OCI-LY7 (cell line): ENCODE measurements at regions not wholly inside any gene's neighbourhood (a gene's known extent, or its start where the extent isn't known, plus 50 kb on each side); places are given as distances from the start of the nearest gene placed in this dataset.

ENCODE experiments used
- BruUV-seq: library from RNA; stranded (reverse); fragments of 400-500 nt; replicated peaks from 2 replicates; lab custom pipeline; 2021; lab: Mats Ljungman, UMichigan
- CTCF ChIA-PET: fragments of 300-600 bp; sonication (Branson Sonifier 250); formaldehyde crosslinking; loops from one replicate; lab custom pipeline; 2022; ENCODE audit warnings: antibody characterized with exemption; ENCODE audit not compliant: unreplicated experiment; lab: Charles Lee
- POLR2A ChIA-PET: fragments of 300-600 bp; sonication (Branson Sonifier 250); formaldehyde crosslinking; loops from one replicate; lab custom pipeline; 2022; ENCODE audit warnings: antibody characterized with exemption; lab: Charles Lee
- DNase-seq: peaks from one replicate; pipeline ENCODE4 v3.0.0-alpha.2; 2015; ENCODE audit warnings: low spot score
- H2AFZ ChIP-seq: fragments of 200-600 bp; sonication (generic), shearing (Covaris generic); 2 replicates; pipeline ENCODE4 v1.6.1; 2014; ENCODE audit warnings: mild to moderate bottlenecking, antibody characterized with exemption, low read length, moderate library complexity
- H3K27ac ChIP-seq: fragments of 200-600 bp; sonication (generic); 2 replicates; pipeline ENCODE4 v1.5.1; 2014; ENCODE audit warnings: mixed run types, low read depth, mild to moderate bottlenecking, moderate library complexity, low read length, inconsistent platforms; ENCODE audit not compliant: poor library complexity, severe bottlenecking
- H3K36me3 ChIP-seq: fragments of 200-600 bp; sonication (generic); 2 replicates; pipeline ENCODE4 v1.6.1; 2014; ENCODE audit warnings: mild to moderate bottlenecking, antibody characterized with exemption, low read length, moderate library complexity, mixed read lengths; ENCODE audit not compliant: insufficient read depth
- H3K4me1 ChIP-seq: fragments of 200-600 bp; sonication (generic); 2 replicates; pipeline ENCODE4 v1.5.1; 2014; ENCODE audit warnings: mild to moderate bottlenecking, low read length; ENCODE audit not compliant: insufficient read depth, poor library complexity, severe bottlenecking
- H3K4me2 ChIP-seq: fragments of 200-600 bp; sonication (generic); 2 replicates; pipeline ENCODE4 v1.6.1; 2014; ENCODE audit warnings: mild to moderate bottlenecking, low read length
- H3K4me3 ChIP-seq: fragments of 200-600 bp; sonication (generic); 2 replicates; pipeline ENCODE4 v1.5.1; 2014; ENCODE audit warnings: mild to moderate bottlenecking, low read depth, low read length; ENCODE audit not compliant: poor library complexity, severe bottlenecking
- H3K79me2 ChIP-seq: fragments of 200-600 bp; sonication (generic); 2 replicates; pipeline ENCODE4 v1.6.1; 2016; ENCODE audit warnings: low read depth, mild to moderate bottlenecking, low read length, moderate library complexity, mixed read lengths; ENCODE audit not compliant: insufficient read depth
- H3K9me2 ChIP-seq: fragments of 200-600 bp; sonication (generic); 2 replicates; pipeline ENCODE4 v1.6.1; 2016; ENCODE audit warnings: mild to moderate bottlenecking, low read length, mixed read lengths; ENCODE audit not compliant: insufficient read depth
- H3K9me3 ChIP-seq: fragments of 200-600 bp; sonication (generic); 2 replicates; pipeline ENCODE4 v1.6.1; 2014; ENCODE audit warnings: mild to moderate bottlenecking, mixed run types, low read length, mixed read lengths
- H4K20me1 ChIP-seq: fragments of 200-600 bp; sonication (generic); 2 replicates; pipeline ENCODE4 v1.6.1; 2014; ENCODE audit warnings: mild to moderate bottlenecking, antibody characterized with exemption, low read length, moderate library complexity, mixed read lengths; ENCODE audit not compliant: insufficient read depth
- CTCF ChIP-seq: fragments of 200-600 bp; sonication (generic); conservative IDR thresholded peaks from 2 replicates; pipeline ENCODE4 v1.5.1; 2014; ENCODE audit warnings: mild to moderate bottlenecking, antibody characterized with exemption, low read length, moderate library complexity, mixed read lengths
- EZH2phosphoT487 ChIP-seq: fragments of 200-600 bp; sonication (generic); IDR thresholded peaks from 2 replicates; pipeline ENCODE4 v1.6.1; 2018; ENCODE audit warnings: low read depth, borderline replicate concordance, mild to moderate bottlenecking, mixed run types, antibody characterized with exemption, low read length, moderate library complexity, mixed read lengths
- intact Hi-C: fragments of 100-400 bp; cut with micrococcal nuclease; formaldehyde crosslinking; loops from one replicate; pipeline ENCODE4 v1.10.0; 2022; ENCODE audit not compliant: unreplicated experiment

DNA sequence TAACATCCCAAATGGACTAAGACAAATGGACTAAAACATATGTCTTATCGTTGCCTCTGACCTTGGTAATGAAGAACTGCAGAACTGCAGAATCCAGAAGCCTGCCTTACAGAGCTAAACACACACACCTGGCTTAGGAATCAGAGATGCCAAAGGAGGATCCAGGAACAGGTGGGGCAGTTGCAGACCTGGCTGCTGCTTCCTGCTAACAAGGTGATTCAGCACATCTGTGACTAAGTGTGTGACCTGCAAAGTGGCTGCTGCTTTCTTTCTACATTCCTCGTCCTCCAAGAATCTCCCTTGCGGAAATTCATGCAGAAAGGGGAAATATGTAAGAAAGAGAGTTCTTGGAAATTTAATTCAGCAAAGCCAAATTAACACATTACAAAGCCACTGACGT, 96.8 kb upstream of the NLGN4X start:
- intact Hi-C loops: no loop called here
- no peak for DNase-seq

GRCh38 chrX:6313356-6313755, 84.7 kb upstream of the NLGN4X start:
- CTCF ChIA-PET: no interaction called here
- POLR2A ChIA-PET: interaction anchor here (0.7 kb wide), 1 partner anchor 27 kb away, joined by 3 read pairs; no protein-coding TSS in a partner anchor
- Histone ChIP-seq H3K4me3 (no peak overlapping the region), H3K79me2 (no peaks in the 10 kb centered on the region), H3K9me3 (no peaks in the 10 kb centered on the region), H4K20me1 (no peaks in the 10 kb centered on the region), H3K9me2 (no peaks in the 10 kb centered on the region), H3K4me1 (no peaks in the 10 kb centered on the region), H3K27ac (no peak overlapping the region), H2AFZ (no peak overlapping the region), H3K4me2 (no peak overlapping the region), H3K36me3 (no peaks in the 10 kb centered on the region)
- no peak for TF ChIP-seq EZH2phosphoT487
- no peak for TF ChIP-seq CTCF
- no TSS peak for BruUV-seq
- no peak for DNase-seq
- intact Hi-C loops: no loop called here

More for the DNA sequence above, 96.8 kb upstream of the NLGN4X start:
- CTCF ChIA-PET: no interaction called here
- Histone ChIP-seq H4K20me1 (no peaks in the 10 kb centered on the region), H3K4me2 (no peak overlapping the region), H3K36me3 (no peaks in the 10 kb centered on the region), H3K9me3 (no peaks in the 10 kb centered on the region), H3K9me2 (no peaks in the 10 kb centered on the region), H3K4me1 (no peaks in the 10 kb centered on the region), H2AFZ (no peak overlapping the region), H3K27ac (no peak overlapping the region), H3K4me3 (no peak overlapping the region), H3K79me2 (no peaks in the 10 kb centered on the region)
- TF ChIP-seq EZH2phosphoT487: no peak
- no TSS peak for BruUV-seq
- POLR2A ChIA-PET: no interaction called here

DNA sequence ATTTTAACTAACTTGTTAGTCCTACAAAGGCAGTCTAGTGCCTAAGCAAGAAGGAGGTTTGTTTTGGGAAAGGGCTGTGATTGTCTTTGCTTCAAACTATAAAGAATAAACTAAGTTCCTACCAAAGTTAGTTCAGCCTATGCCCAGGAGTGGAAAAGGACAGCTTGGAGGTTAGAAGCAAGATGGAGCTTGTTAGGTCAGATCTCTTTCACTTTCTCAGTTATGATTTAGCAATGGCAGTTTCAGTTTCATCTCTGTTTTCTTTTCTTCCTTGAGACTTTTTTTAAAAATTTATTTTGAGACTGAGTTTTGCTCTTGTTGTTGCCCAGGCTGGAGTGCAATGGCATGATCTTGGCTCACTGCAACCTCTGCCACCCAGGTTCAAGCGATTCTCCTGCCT, 82.9 kb upstream of the NLGN4X start:
- CTCF ChIA-PET: no interaction called here
- no peak for DNase-seq
- Histone ChIP-seq H3K4me2 (no peak overlapping the region), H3K9me3 (no peaks in the 10 kb centered on the region), H3K9me2 (no peaks in the 10 kb centered on the region), H3K4me3 (no peak overlapping the region), H3K27ac (no peak overlapping the region), H3K4me1 (no peaks in the 10 kb centered on the region), H2AFZ (no peak overlapping the region), H3K79me2 (no peaks in the 10 kb centered on the region), H3K36me3 (no peaks in the 10 kb centered on the region), H4K20me1 (no peaks in the 10 kb centered on the region)
- POLR2A ChIA-PET: no interaction called here
- TF ChIP-seq CTCF: no peak
- no peak for TF ChIP-seq EZH2phosphoT487
- intact Hi-C loops: no loop called here
- no TSS peak for BruUV-seq
